SW480 (cell line): ENCODE measurements at regions not wholly inside any gene's neighbourhood (a gene's known extent, or its start where the extent isn't known, plus 50 kb on each side); places are given as distances from the start of the nearest gene placed in this dataset.
"Not testable (repeated sequence)": the region's sequence is repeated elsewhere in the genome, so short reads cannot be mapped to it uniquely, and the experiment has no call there.

Experiments
- DNase-seq: peaks from one replicate; pipeline ENCODE4 v3.0.0-alpha.2; 2016; ENCODE audit warnings: low spot score

DNA sequence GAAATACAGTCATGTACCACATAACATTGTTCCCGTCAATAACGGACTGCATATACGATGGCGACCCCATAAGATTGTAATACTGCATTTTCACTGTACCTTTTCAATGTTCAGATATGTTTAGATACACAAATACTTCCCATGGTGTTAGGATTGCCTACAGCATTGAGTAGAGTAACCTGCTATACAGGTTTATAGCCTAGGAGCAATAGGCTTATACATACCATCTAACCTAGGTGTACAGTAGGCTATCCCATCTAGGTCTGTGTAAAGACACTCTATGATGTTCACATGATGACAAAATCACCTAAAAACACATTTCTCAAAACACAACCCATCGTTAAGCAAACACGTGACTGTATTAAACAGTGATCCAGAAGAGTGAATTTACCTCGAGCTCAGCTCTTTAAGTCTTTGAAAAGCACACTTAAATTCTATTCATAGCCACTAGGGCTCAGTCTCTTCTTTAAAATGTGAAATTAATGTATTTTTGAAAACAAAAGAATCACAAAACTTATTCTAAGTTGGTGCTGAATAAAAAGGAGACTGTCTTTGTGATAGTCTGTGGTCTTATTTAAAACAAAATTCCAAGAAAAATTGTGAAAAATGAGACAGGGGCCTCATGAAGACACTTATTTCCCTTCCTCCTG, 239.1 kb upstream of the ARID2 start:
- DNase-seq: no peak

DNA sequence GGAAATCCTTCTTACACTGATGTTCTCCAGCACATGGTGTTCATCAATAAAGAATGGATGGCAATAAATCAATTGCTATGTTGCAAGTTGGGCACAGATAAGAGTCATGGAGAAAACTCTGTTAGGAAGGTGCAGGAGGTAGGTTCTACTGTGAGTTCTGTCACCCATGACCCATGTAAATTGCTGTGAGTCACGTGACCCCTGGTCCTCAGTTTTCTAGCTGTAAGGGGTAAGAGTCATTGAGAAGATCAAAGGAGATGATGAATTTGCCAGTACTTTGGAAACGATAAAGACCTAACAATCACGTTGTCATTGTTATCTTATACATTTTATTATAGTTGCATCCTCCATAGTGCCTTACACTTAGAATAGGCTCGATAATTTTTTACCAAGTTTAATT, 235.2 kb upstream of the ARID2 start:
- no peak for DNase-seq

DNA sequence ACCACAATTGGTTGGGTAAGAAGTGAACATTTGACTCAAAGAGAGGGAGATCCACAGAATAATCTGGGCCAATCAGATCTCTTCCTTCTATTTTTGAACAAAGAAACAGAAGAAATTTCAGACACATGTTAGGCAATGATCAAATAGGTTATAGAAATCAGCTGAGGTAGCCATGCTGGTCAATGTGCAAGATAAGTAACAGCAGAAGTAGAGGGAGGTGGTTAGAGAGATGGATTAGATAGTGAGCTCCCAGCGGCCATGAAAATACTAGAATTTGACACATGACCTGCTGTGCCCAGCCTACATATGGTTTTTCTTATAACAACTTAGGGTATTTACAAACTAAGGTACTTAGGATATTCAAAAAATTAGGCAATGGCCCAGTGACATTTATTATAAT, 230.9 kb upstream of the ARID2 start:
- no peak for DNase-seq

DNA sequence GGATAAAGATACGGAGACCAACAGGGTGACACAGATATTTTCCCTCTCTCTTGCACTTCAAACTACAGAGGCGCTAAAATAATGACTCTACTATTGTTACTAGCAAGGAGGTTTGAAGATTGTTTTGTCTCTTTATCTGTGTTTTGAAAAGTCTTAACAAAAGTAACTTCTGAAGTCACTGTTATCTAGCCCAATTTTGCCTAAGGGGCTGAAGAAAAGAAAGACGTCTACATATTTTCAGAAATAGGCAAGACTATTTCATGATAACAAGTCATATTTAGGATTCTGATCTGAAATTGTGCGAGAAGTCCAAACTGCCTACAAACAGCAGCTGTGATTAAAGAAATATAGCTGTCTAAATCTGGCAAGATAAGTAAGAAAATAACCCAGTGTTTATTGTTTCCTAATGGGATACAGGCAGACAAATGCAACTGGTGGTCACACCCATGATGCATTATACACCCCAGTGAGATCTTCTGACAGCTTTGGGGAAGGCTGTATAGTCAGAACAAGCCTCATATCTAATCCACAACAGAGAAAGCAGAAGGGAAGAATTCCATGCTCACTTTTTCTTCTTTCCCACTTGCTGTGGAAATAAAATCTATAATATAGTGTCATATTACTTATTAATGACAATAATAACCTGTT, 226.9 kb upstream of the ARID2 start:
- no peak for DNase-seq

DNA sequence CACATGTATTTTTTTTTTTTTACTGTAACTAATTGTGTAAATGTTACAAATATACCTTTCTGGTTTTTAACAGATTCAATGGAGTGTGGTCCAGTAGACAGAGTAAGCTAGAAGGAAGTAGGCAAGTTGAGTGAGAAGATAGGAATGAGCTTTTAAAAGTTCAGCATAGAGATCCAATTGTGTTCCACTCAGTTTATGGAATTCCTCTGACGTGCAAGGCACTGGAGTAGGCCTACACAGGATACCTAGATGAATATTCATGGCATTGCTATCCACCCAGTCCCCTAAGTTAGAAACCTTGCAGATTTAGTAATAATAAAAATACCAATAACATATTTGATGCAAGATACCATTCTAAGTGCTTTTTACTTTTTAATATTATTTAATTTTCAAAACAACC, 225.6 kb upstream of the ARID2 start:
- DNase-seq: no peak

GRCh38 chr12:45504316-45505010, 225.0 kb upstream of the ARID2 start:
- DNase-seq: no peak

DNA sequence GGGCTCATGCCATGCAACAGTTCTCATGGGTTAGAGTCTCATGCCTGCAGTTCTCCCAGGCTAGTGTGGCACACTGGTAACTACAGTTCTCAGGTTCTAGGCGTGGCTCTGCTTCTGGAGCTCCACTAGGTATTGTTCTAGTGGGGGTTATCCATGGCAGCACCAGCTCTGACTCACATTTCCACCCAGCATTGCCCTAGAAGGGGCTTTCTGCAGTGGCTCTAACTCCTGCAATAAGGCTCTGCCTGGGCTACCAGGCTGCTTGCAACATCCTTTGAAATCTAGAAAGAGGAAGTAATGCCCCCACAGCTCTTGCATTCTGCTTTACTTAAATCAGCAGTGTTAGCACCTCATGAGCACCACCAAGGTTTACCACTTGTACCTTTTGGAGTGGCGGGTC, 220.3 kb upstream of the ARID2 start:
- DNase-seq: peak; percentile 9

DNA sequence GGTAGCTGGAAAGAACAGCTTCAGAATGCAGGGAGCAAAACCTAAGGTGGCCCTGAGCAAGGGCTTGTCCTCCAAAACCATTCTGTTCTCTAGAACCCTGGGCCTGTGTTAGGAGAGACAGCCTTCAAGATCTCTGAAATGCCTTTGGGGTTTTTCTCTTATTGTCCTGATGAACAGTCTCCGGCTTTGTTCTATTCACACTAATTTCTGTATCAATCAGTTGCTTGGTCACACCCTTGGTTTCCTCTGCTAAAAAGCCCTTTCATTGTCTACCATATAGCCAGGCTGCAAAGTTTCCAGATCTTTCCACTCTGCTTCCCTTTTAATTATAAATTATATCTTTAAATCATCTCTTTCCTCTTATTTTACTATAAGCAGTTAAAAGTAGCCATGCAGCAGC, 219.9 kb upstream of the ARID2 start:
- DNase-seq: no peak

DNA sequence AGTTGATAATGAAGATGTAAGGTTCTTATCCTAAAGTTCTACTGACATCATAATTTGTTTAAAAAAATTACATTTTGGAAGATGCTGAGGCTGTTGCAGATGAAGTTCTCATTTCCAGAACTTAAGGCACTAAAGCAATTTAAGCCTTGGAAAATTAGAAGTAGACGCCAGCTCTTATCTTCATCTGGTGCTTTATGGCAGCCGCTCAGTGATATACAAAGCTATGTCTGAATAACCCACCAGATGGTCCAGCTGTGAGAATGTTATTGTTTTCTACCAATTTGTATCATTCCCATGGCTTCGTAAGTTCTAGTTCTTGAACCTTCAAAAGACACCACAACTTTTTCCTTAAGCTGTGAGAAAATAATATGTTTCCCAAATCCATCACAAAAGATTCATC, 212.1 kb upstream of the ARID2 start:
- no peak for DNase-seq

DNA sequence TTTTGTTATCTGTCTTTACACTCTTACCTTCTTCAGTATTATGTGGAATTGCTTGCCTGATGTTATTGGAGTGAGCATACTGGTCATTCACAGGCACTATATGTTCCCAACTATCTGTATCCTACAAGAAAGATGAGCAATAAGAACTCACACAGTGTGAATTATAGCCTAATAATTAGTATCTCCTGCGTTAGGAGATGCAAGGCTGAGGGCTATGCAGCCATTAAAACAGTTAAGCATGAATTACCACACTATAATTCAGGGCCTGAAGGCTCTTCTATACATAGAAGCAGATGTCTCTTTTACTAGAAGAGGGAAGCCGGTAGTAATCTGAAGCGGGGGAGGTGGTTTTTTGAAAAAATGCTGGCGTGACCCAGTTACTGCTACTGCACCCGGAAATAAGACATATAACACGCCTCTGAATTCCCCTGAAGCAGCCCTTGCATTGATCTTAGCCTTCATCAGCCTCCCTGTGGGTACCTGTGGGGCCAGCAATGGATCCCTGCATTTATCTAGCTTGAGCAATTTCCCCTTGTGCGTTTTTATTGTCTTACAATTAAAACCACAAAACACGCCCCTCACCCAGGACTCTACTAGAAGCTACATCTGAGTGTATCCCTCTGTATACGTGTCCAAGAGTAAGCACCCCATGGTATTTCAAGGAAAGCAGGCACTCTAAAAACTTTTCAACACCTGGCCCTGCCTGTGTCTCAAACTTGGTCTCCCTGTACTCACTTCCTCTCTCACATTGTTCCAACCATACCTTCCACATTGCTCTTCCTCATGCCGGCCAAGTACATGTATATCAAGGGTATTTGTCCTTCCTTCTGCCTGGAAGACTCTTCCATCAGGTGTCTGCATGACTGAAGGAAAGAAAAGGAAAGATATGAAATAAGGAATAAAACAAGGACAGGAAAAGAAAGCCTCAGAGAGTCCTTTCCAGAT, 210.9 kb upstream of the ARID2 start:
- DNase-seq: peak; percentile 7

DNA sequence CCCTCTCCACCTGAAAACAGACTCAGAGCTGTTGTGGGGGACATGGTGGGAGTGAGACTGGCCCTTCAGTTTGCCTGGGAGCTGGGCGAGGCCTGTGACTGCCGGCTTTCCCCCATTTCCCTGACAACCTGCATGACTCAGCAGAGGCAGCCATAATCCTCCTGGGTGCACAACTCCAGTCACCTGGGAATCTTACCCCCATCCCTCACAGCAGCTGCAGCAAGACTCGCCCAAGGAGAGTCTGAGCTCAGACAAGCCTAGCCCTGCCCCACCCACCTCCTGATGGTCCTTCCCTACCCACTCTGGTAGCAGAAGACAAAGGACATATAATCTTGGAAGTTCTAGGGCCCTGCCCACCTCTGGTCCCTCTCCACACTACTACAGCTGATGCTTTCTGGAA, 207.3 kb upstream of the ARID2 start:
- DNase-seq: no peak

DNA sequence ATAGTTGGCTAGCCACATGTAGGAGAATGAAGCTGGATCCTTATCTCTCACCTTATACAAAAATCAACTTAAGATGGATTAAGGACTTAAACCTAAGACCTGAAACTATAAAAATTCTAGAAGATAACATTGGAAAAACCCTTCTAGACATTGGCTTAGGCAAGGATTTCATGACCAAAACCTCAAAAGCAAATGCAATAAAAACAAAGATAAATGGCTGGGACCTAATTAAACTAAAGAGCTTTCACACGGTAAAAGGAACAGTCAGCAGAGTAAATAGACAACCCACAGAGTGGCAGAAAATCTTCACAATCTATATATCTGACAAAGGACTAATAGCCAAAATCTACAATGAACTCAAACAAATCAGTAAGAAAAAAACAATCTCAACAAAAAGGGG, 202.7 kb upstream of the ARID2 start:
- DNase-seq: not testable (repeated sequence)

DNA sequence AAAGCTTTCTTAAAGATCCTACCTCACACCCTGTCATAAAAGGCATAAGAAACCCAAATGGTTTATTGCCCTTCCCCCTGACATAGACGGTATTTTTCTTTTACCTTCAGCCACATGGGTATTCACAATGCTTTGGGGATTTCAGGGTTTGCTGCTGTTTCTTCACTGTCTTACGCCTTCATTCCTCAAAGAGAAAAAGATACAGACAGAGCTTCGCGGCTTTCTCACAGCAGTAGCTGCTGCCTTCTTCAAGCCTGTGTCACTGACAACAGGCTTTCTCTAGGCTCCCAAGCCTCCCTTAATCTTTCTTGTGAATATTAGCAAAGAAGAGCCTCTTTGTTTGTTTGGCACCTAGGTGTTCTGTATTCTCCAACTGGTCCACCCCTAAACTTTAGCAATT, 197.4 kb upstream of the ARID2 start:
- no peak for DNase-seq

- DNase-seq: no peak
Measured at GRCh38 chr12:45535610-45536180, 193.8 kb upstream of the ARID2 start.

GRCh38 chr12:45536284-45536683, 193.2 kb upstream of the ARID2 start:
- no peak for DNase-seq

GRCh38 chr12:45540661-45541341, 188.7 kb upstream of the ARID2 start:
- DNase-seq: no peak

DNA sequence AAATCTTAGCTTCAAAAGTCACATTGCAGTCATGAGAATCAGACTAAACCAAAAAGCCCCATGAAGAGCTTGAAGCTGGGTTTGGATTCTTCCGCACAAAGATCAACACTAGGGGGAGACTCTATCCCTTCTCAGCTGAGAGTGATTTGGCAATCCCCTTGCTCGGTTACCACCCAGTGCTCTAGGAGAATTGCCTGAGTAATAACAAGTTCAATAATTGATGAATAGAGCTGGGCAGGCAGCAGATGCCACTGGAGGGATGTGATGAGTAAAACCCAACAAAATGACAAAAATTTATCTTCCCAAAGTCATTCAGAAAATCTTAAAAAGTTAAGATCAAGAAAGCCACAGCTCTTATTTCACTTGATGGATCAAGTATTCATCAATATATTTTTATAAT, 185.6 kb upstream of the ARID2 start:
- peak; percentile 49 for DNase-seq

DNA sequence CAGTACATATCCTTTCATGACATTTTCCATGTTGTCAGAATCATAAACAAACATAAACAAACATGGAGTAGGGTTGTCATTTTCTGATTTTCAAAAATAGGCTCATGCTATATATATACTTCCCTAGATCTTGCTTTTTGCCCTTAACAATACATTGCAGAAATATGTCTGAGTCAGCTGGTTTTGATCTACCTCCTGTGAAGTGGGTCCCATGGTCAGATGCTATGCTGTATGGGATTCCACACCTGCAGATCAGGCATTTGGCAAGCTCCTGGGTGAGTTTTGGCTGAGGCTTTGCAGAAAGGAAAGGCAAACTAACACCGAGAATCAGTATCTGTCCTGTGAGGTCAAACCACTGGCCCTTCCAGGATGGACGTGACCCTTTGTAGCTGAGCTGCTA, 183.0 kb upstream of the ARID2 start:
- no peak for DNase-seq

DNA sequence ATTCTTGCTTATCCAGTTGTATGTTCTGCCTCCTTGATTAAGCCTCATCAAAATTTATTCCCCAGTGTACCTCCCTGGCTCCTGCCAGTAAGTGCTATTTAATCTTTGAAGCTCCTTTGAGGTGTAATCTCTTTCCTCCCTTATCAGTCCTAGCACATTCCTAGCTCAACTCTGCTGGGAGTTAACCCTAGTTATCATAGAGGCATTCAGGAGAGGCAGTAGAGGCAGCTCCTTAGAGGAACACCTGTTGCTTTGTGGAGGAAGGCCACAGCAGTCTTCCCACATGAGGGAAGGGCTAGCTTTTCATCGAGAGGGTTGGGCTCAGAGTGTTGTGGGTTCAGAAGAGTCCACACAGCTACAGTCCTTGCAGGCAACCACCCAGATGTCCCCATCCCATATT, 182.4 kb upstream of the ARID2 start:
- no peak for DNase-seq

- no peak for DNase-seq
Measured at GRCh38 chr12:45547822-45548221, 181.7 kb upstream of the ARID2 start.

GRCh38 chr12:45548426-45548825, 181.1 kb upstream of the ARID2 start:
- no peak for DNase-seq
